PFSK-1 (cell line): ENCODE measurements at regions not wholly inside any gene's neighbourhood (a gene's known extent, or its start where the extent isn't known, plus 50 kb on each side); places are given as distances from the start of the nearest gene placed in this dataset.

Experiments
- FOXP2 ChIP-seq: optimal IDR thresholded peaks from 2 replicates; pipeline ENCODE3; 2011; ENCODE audit warnings: borderline replicate concordance, control low read depth, inconsistent platforms; ENCODE audit not compliant: insufficient read depth; ENCODE audit errors: extremely low read length, extremely low read depth
- POLR2AphosphoS5 ChIP-seq: IDR thresholded peaks from 2 replicates; pipeline ENCODE4 v1.6.1; 2012; ENCODE audit warnings: low read depth, mild to moderate bottlenecking, control low read depth, low read length, moderate library complexity
- REST ChIP-seq, 2 experiments: IDR thresholded peaks; 2 replicates each; pipeline versions ENCODE4 v1.6.1 to v1.8.0; 2011 to 2012; ENCODE audit warnings: low read depth in 2 of 2, low read length in 2 of 2, control low read depth in 1 of 2, inconsistent platforms in 1 of 2, mild to moderate bottlenecking in 1 of 2, moderate library complexity in 1 of 2; ENCODE audit not compliant: insufficient read depth in 1 of 2
- TAF1 ChIP-seq: IDR thresholded peaks from 2 replicates; pipeline ENCODE4 v1.6.1; 2012; ENCODE audit warnings: low read length, control low read depth, borderline replicate concordance; ENCODE audit not compliant: insufficient read depth

- no peak for TF ChIP-seq POLR2AphosphoS5
- TF ChIP-seq TAF1, result no peak
- TF ChIP-seq REST (IDR thresholded peaks at IDR 0.05; ENCODE audit: insufficient read depth in 1 of 2, low read depth in 2 of 2, low read length in 2 of 2), result no peak
- TF ChIP-seq FOXP2, result no peak
Measured at GRCh38 chr15:88987591-88987933, 74.4 kb upstream of the MFGE8 start.
